Activated T-cell treated with anti-CD3 and anti-CD28 coated beads, Interleukin-2, amount 50 U/mL, for 24 hours (primary cell): ENCODE measurements at regions not wholly inside any gene's neighbourhood (a gene's known extent, or its start where the extent isn't known, plus 50 kb on each side); places are given as distances from the start of the nearest gene placed in this dataset.
"Not testable (repeated sequence)": the region's sequence is repeated elsewhere in the genome, so short reads cannot be mapped to it uniquely, and the experiment has no call there.

Experiments used
- DNase-seq: peaks from one replicate; pipeline ENCODE4 v3.0.0-alpha.2; 2020
- H3K27ac Mint-ChIP-seq: 2 replicates; pipeline ENCODE4 v1.8.0; 2020; ENCODE audit warnings: mild to moderate bottlenecking, mixed read lengths
- H3K27me3 Mint-ChIP-seq: 2 replicates; pipeline ENCODE4 v1.8.0; 2020; ENCODE audit warnings: mixed read lengths
- H3K36me3 Mint-ChIP-seq: 2 replicates; pipeline ENCODE4 v1.8.0; 2020; ENCODE audit warnings: low read depth, mixed read lengths
- H3K4me1 Mint-ChIP-seq: 2 replicates; pipeline ENCODE4 v1.8.0; 2020; ENCODE audit warnings: low read depth, mixed read lengths
- H3K4me3 Mint-ChIP-seq: 2 replicates; pipeline ENCODE4 v1.8.0; 2020; ENCODE audit warnings: mild to moderate bottlenecking, moderate library complexity, mixed read lengths
- H3K9me3 Mint-ChIP-seq: 2 replicates; pipeline ENCODE4 v1.8.0; 2020; ENCODE audit warnings: mixed read lengths

DNA sequence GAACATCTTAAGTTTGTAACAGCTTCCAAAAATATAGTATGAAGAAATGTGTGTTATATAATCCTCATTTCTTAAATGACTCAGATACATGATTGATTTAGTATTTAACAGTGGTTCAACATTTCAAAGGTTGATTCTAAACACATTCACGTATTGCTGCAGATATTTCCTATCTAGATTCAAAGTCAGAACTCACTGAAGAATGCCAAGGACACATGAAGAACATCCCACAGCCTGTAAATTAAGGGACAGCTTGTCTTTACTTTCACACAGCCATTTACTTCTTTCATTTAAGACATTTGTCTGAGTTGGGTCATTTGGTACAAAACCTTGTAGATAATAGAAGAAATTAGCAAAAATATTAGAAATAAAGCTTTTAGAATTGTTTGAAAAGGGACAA is 66.9 kb upstream of the CPSF6 start:
- no peaks in the 10 kb centered on the region for H3K36me3 Mint-ChIP-seq
- no peaks in the 10 kb centered on the region for H3K4me1 Mint-ChIP-seq
- DNase-seq = no peak
- no peaks in the 10 kb centered on the region for H3K27me3 Mint-ChIP-seq
- H3K27ac Mint-ChIP-seq = no peak overlapping the region
- no peak overlapping the region for H3K4me3 Mint-ChIP-seq
- H3K9me3 Mint-ChIP-seq = peaks cover 2% of the 10 kb centered on the region

DNA sequence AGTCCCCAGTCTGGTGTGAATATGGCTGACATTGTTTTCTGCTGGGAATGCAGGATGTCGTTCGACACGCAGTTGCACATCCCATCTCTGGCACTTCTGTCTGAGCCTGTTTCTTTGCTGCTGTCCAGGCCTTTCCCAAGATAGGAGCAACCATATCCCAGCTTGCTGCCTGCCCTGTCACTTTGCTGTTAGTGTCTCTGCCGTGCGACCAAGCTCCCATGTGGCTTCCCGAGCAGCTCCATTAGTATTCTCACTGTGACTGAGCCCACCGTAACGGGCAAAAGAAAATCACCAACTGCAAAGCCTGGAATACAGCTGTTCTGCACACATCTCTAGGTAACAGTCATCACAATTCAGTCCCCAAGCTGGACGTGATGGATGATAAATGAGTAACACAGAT is 66.0 kb upstream of the CPSF6 start:
- no peak overlapping the region for H3K27ac Mint-ChIP-seq
- H3K27me3 Mint-ChIP-seq = no peaks in the 10 kb centered on the region
- peaks cover 2% of the 10 kb centered on the region for H3K9me3 Mint-ChIP-seq
- H3K4me1 Mint-ChIP-seq = no peaks in the 10 kb centered on the region
- H3K36me3 Mint-ChIP-seq = no peaks in the 10 kb centered on the region
- no peak overlapping the region for H3K4me3 Mint-ChIP-seq
- no peak for DNase-seq

DNA sequence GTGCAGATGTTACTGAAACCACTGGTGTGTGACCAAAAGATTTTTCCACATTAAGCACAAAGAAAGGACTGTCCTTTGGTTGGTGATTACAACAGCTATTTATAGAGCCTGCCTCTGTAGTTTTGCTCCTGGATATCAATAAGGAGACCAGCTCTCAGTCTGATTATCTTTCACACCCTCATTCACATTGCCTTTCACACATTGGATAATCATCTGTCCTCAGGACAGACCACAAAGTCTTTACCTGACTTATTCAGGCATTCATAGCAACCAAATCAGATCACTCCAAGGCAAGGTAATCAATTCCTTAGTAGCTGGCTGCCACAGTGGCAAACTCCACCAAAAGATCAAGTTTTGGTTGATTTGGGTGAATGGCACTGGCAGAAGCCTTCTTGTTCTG is 59.6 kb upstream of the CPSF6 start:
- no peaks in the 10 kb centered on the region for H3K27me3 Mint-ChIP-seq
- DNase-seq = no peak
- no peak overlapping the region for H3K27ac Mint-ChIP-seq
- peaks cover 2% of the 10 kb centered on the region for H3K9me3 Mint-ChIP-seq
- H3K36me3 Mint-ChIP-seq = no peaks in the 10 kb centered on the region
- H3K4me3 Mint-ChIP-seq = no peak overlapping the region
- no peaks in the 10 kb centered on the region for H3K4me1 Mint-ChIP-seq

DNA sequence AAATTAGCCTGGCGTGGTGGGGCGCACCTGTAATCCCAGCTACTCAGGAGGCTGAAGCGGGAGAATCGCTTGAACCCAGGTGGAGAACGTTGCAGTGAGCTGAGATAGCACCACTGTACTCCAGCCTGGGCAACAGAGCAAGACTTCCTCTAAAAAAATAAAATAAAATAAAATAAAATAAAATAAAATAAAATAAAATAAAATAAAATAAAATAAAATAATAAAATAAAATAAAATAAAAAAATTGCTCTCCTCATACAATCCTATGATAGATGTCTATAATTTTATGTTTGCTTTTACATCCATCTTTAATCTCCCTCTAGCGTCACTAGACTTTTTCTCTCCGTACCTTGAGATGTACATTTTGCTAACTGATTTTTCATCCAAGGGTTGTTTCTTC is 51.8 kb upstream of the CPSF6 start:
- H3K9me3 Mint-ChIP-seq = peaks cover 25% of the 10 kb centered on the region
- not testable (repeated sequence) for H3K27me3 Mint-ChIP-seq, H3K4me3 Mint-ChIP-seq, H3K4me1 Mint-ChIP-seq, H3K27ac Mint-ChIP-seq, DNase-seq, H3K36me3 Mint-ChIP-seq

DNA sequence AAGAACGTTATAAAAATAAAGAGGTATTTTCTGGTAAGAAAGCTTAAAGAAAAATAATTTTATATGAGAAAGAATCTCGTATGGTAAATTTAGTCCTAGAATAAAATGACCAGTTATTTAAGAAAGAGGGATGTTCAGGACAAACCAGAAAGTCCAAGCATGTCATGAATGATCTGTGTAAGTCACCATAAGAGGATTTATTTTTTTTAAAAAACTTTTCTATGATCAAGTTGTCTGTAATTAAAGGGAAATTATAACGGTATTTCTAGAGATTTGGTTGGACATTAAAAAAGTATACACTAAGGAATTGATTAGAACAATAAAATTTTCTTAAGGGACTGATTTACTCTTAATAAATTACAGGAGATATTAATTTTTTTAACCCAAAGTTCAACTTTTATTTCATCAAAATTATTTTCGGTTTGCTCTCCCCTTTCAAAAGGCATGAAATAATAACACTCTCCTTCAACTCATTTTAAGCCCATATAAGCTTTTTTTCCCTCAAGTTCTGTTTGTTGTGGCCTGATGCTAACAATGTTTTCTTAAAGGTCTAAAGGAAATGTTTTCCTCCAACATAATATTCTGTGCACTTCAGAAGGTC is 49.9 kb upstream of the CPSF6 start:
- Mint-ChIP-seq H3K27ac (no peak overlapping the region), H3K36me3 (peaks cover 7% of the 10 kb centered on the region), H3K9me3 (peaks cover 25% of the 10 kb centered on the region), H3K4me1 (no peaks in the 10 kb centered on the region), H3K27me3 (peaks cover 3% of the 10 kb centered on the region), H3K4me3 (no peak overlapping the region)
- DNase-seq = no peak
